ENCODE measurements at regions not wholly inside any gene's neighbourhood (a gene's known extent, or its start where the extent isn't known, plus 50 kb on each side); places are given as distances from the start of the nearest gene placed in this dataset.

GRCh38 chr5:51033215-51033614 lies 350.0 kb upstream of the ISL1 start:
- no TSS peak for BruUV-seq (replicated peaks)
- intact Hi-C loops (cut with micrococcal nuclease; ENCODE audit: unreplicated experiment), result no loop called here
- TF ChIP-seq CTCF (conservative IDR thresholded peaks at IDR 0.05; ENCODE audit: low read depth, low read length), result no peak
- no peak for TF ChIP-seq EZH2 (IDR thresholded peaks at IDR 0.05; ENCODE audit: borderline replicate concordance, low read depth, low read length, poor library complexity, severe bottlenecking)
- H3K36me3 ChIP-seq (ENCODE audit: insufficient read depth, low read length, poor library complexity, severe bottlenecking), result no peaks in the 10 kb centered on the region
- no peaks in the 10 kb centered on the region for H3K4me1 ChIP-seq (ENCODE audit: insufficient read depth, low read length, poor library complexity, severe bottlenecking)
- ChIA-PET CTCF (no interaction called here), POLR2A (ENCODE audit: low non-redundant PET) (no interaction called here)
- no peak overlapping the region for H3K27ac ChIP-seq (ENCODE audit: low read depth, low read length, poor library complexity, severe bottlenecking)
- H3K4me3 ChIP-seq (ENCODE audit: low read depth, low read length, poor library complexity, severe bottlenecking), result no peak overlapping the region
- no peaks in the 10 kb centered on the region for H3K27me3 ChIP-seq (replicated peaks; ENCODE audit: insufficient read depth, low read depth, low read length, poor library complexity)
- no peaks in the 10 kb centered on the region for H3K9me3 ChIP-seq (ENCODE audit: low read depth, low read length, poor library complexity, severe bottlenecking)
- DNase-seq (ENCODE audit: low spot score), result no peak

- peaks cover under 1% of the 10 kb centered on the region for H3K4me1 ChIP-seq (ENCODE audit: insufficient read depth, low read length, poor library complexity, severe bottlenecking)
- no peak for DNase-seq (ENCODE audit: low spot score)
- POLR2A ChIA-PET (ENCODE audit: low non-redundant PET), result no interaction called here
- CTCF ChIA-PET, result no interaction called here
- intact Hi-C loops (cut with micrococcal nuclease; ENCODE audit: unreplicated experiment), result no loop called here
- H3K27ac ChIP-seq (ENCODE audit: low read depth, low read length, poor library complexity, severe bottlenecking), result no peak overlapping the region
- no peaks in the 10 kb centered on the region for H3K27me3 ChIP-seq (replicated peaks; ENCODE audit: insufficient read depth, low read depth, low read length, poor library complexity)
- H3K9me3 ChIP-seq (ENCODE audit: low read depth, low read length, poor library complexity, severe bottlenecking), result no peaks in the 10 kb centered on the region
- no peaks in the 10 kb centered on the region for H3K36me3 ChIP-seq (ENCODE audit: insufficient read depth, low read length, poor library complexity, severe bottlenecking)
- no TSS peak for BruUV-seq (replicated peaks)
- no peak for TF ChIP-seq EZH2 (IDR thresholded peaks at IDR 0.05; ENCODE audit: borderline replicate concordance, low read depth, low read length, poor library complexity, severe bottlenecking)
- no peak for TF ChIP-seq CTCF (conservative IDR thresholded peaks at IDR 0.05; ENCODE audit: low read depth, low read length)
- H3K4me3 ChIP-seq (ENCODE audit: low read depth, low read length, poor library complexity, severe bottlenecking), result no peak overlapping the region
Observed at GRCh38 chr5:51034222-51034901, 348.9 kb upstream of the ISL1 start.

GRCh38 chr5:51039424-51040329 lies 343.6 kb upstream of the ISL1 start:
- TF ChIP-seq CTCF (conservative IDR thresholded peaks at IDR 0.05; ENCODE audit: low read depth, low read length) (no peak), EZH2 (IDR thresholded peaks at IDR 0.05; ENCODE audit: borderline replicate concordance, low read depth, low read length, poor library complexity, severe bottlenecking) (no peak)
- POLR2A ChIA-PET (ENCODE audit: low non-redundant PET), result interaction anchor here (0.6 kb wide), 1 partner anchor 522 kb away, joined by 3 read pairs; no protein-coding TSS in a partner anchor
- CTCF ChIA-PET, result no interaction called here
- H3K9me3 ChIP-seq (ENCODE audit: low read depth, low read length, poor library complexity, severe bottlenecking), result no peaks in the 10 kb centered on the region
- H3K27me3 ChIP-seq (replicated peaks; ENCODE audit: insufficient read depth, low read depth, low read length, poor library complexity), result no peaks in the 10 kb centered on the region
- no peak overlapping the region for H3K4me3 ChIP-seq (ENCODE audit: low read depth, low read length, poor library complexity, severe bottlenecking)
- no peaks in the 10 kb centered on the region for H3K36me3 ChIP-seq (ENCODE audit: insufficient read depth, low read length, poor library complexity, severe bottlenecking)
- BruUV-seq (replicated peaks), result no TSS peak
- DNase-seq (ENCODE audit: low spot score), result peak; percentile 48
- H3K27ac ChIP-seq (ENCODE audit: low read depth, low read length, poor library complexity, severe bottlenecking), result no peak overlapping the region
- H3K4me1 ChIP-seq (ENCODE audit: insufficient read depth, low read length, poor library complexity, severe bottlenecking), result peaks cover 4% of the 10 kb centered on the region
- intact Hi-C loops (cut with micrococcal nuclease; ENCODE audit: unreplicated experiment), result no loop called here
